ENCODE measurements at regions not wholly inside any gene's neighbourhood (a gene's known extent, or its start where the extent isn't known, plus 50 kb on each side); places are given as distances from the start of the nearest gene placed in this dataset.

DNA sequence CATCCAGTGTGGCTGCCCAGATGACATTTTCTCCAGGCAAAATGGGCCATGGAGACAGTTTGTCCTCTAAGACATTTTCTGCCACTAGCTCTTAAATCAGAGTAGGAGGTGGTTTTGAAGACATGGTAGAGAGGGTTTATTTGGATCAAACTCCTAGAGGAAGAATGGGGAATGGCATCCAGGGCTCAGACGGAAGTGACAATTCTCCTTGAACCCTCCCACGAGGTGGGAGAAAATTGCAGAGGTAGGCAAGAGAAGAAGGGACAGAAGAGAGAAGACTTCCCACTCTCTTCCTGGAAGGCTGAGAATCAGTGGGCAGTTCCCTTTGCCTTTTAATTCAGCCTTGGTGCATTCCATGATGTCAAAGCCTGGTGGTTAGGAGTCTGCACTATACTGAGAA, 194.0 kb downstream of the SMIM20 start:
- TF ChIP-seq CTCF (IDR thresholded peaks at IDR 0.05 in 4 of 5, conservative IDR thresholded peaks at IDR 0.05 in 1 of 5) (no peak), POLR2A (IDR thresholded peaks at IDR 0.05) (no peak)
